ENCODE measurements at regions not wholly inside any gene's neighbourhood (a gene's known extent, or its start where the extent isn't known, plus 50 kb on each side); places are given as distances from the start of the nearest gene placed in this dataset.

GRCh38 chr4:151459375-151459774, 50.4 kb downstream of the FHIP1A start:
- no peak overlapping the region for H3K4me3 ChIP-seq (ENCODE audit: low read depth, low read length)
- no peak for TF ChIP-seq CTCF (conservative IDR thresholded peaks at IDR 0.05; ENCODE audit: low read depth, low read length)
- DNase-seq (ENCODE audit: low read depth): no peak

- no peak for DNase-seq (ENCODE audit: low read depth)
- no peak overlapping the region for H3K4me3 ChIP-seq (ENCODE audit: low read depth, low read length)
- no peak for TF ChIP-seq CTCF (conservative IDR thresholded peaks at IDR 0.05; ENCODE audit: low read depth, low read length)
These were observed 51.5 kb downstream of the FHIP1A start for GRCh38 chr4:151460434-151460833.

GRCh38 chr4:151462554-151462953, 53.6 kb downstream of the FHIP1A start:
- DNase-seq (ENCODE audit: low read depth): no peak
- no peak for TF ChIP-seq CTCF (conservative IDR thresholded peaks at IDR 0.05; ENCODE audit: low read depth, low read length)

GRCh38 chr4:151468715-151469696, 60.0 kb downstream of the FHIP1A start:
- TF ChIP-seq CTCF (conservative IDR thresholded peaks at IDR 0.05; ENCODE audit: low read depth, low read length): no peak
- no peak overlapping the region for H3K4me3 ChIP-seq (ENCODE audit: low read depth, low read length)
- peak; percentile 70 for DNase-seq (ENCODE audit: low read depth)

More at GRCh38 chr4:151462554-151462953, 53.6 kb downstream of the FHIP1A start:
- H3K4me3 ChIP-seq (ENCODE audit: low read depth, low read length): no peak overlapping the region

GRCh38 chr4:151469970-151470369, 61.0 kb downstream of the FHIP1A start:
- TF ChIP-seq CTCF (conservative IDR thresholded peaks at IDR 0.05; ENCODE audit: low read depth, low read length): no peak
- H3K4me3 ChIP-seq (ENCODE audit: low read depth, low read length): no peak overlapping the region
- DNase-seq (ENCODE audit: low read depth): no peak

- no peak for DNase-seq (ENCODE audit: low read depth)
- no peak overlapping the region for H3K4me3 ChIP-seq (ENCODE audit: low read depth, low read length)
- TF ChIP-seq CTCF (conservative IDR thresholded peaks at IDR 0.05; ENCODE audit: low read depth, low read length): no peak
These were observed 62.8 kb downstream of the FHIP1A start for GRCh38 chr4:151471728-151472127.

GRCh38 chr4:151472297-151472696, 63.3 kb downstream of the FHIP1A start:
- no peak for DNase-seq (ENCODE audit: low read depth)
- no peak overlapping the region for H3K4me3 ChIP-seq (ENCODE audit: low read depth, low read length)
- TF ChIP-seq CTCF (conservative IDR thresholded peaks at IDR 0.05; ENCODE audit: low read depth, low read length): no peak
